ENCODE measurements at regions not wholly inside any gene's neighbourhood (a gene's known extent, or its start where the extent isn't known, plus 50 kb on each side); places are given as distances from the start of the nearest gene placed in this dataset.

- no peak for DNase-seq (ENCODE audit: low read depth, low spot score)
- no peaks in the 10 kb centered on the region for H3K36me3 ChIP-seq (ENCODE audit: control insufficient read depth in 1 of 2, insufficient read depth in 2 of 2, low read length in 2 of 2)
- no peak overlapping the region for H3K9ac ChIP-seq (ENCODE audit: low read length)
- no peak overlapping the region for H3K4me3 ChIP-seq (replicated peaks in 1 of 2; ENCODE audit: low read depth in 1 of 2, low read length in 2 of 2)
- BruUV-seq (replicated peaks) = no TSS peak
- ChIA-PET RAD21 (ENCODE audit: low non-redundant PET in 1 of 2, low total read pairs in 2 of 2, uncharacterized antibody in 2 of 2, unreplicated experiment in 2 of 2) (no interaction called here), POLR2A (no interaction called here), CTCF (no interaction called here)
- no peak overlapping the region for H3K27ac ChIP-seq (ENCODE audit: low read depth, low read length)
- no peak overlapping the region for H3K4me2 ChIP-seq (ENCODE audit: low read length)
- no peaks in the 10 kb centered on the region for H3K4me1 ChIP-seq (ENCODE audit: control insufficient read depth in 1 of 2, insufficient read depth in 2 of 2, low read length in 2 of 2)
- no peaks in the 10 kb centered on the region for H3K79me2 ChIP-seq (ENCODE audit: insufficient read depth, low read length)
- intact Hi-C loops (cut with micrococcal nuclease) = no loop called here
- ATAC-seq = no peak
- no peak overlapping the region for H2AFZ ChIP-seq (ENCODE audit: low read depth, low read length, poor library complexity, severe bottlenecking)
- TF ChIP-seq SRF (IDR thresholded peaks at IDR 0.05; ENCODE audit: low read depth) (no peak), CBX3 (IDR thresholded peaks at IDR 0.05; ENCODE audit: low read depth) (no peak), SP1 (IDR thresholded peaks at IDR 0.05; ENCODE audit: low read depth) (no peak), JUND (IDR thresholded peaks at IDR 0.05) (no peak), REST (IDR thresholded peaks at IDR 0.05; ENCODE audit: low read depth) (no peak), EZH2 (IDR thresholded peaks at IDR 0.05) (no peak), POLR2A (IDR thresholded peaks at IDR 0.05; ENCODE audit: borderline replicate concordance, extremely low read depth, insufficient read depth, insufficient read length) (no peak), RAD21 (IDR thresholded peaks at IDR 0.05; ENCODE audit: low read depth) (no peak)
- H4K20me1 ChIP-seq (ENCODE audit: insufficient read depth) = no peaks in the 10 kb centered on the region
- H3K9me2 ChIP-seq (ENCODE audit: insufficient read depth) = no peaks in the 10 kb centered on the region
- no peaks in the 10 kb centered on the region for H3K9me3 ChIP-seq (ENCODE audit: control insufficient read depth in 1 of 2, insufficient read depth in 1 of 2, low read depth in 1 of 2, low read length in 2 of 2)
- H3K27me3 ChIP-seq (ENCODE audit: insufficient read depth, low read length) = no peaks in the 10 kb centered on the region
Observed at GRCh38 chr4:132691026-132691425, 458.1 kb upstream of the PCDH10 start.

- POLR2A ChIA-PET = no interaction called here
- BruUV-seq (replicated peaks) = no TSS peak
- Histone ChIP-seq H3K4me1 (ENCODE audit: control insufficient read depth in 1 of 2, insufficient read depth in 2 of 2, low read length in 2 of 2) (no peaks in the 10 kb centered on the region), H3K4me2 (ENCODE audit: low read length) (no peak overlapping the region), H3K27ac (ENCODE audit: low read depth, low read length) (no peak overlapping the region), H3K9me3 (ENCODE audit: control insufficient read depth in 1 of 2, insufficient read depth in 1 of 2, low read depth in 1 of 2, low read length in 2 of 2) (no peaks in the 10 kb centered on the region), H3K27me3 (ENCODE audit: insufficient read depth, low read length) (no peaks in the 10 kb centered on the region), H3K36me3 (ENCODE audit: control insufficient read depth in 1 of 2, insufficient read depth in 2 of 2, low read length in 2 of 2) (no peaks in the 10 kb centered on the region), H3K9me2 (ENCODE audit: insufficient read depth) (no peaks in the 10 kb centered on the region), H3K79me2 (ENCODE audit: insufficient read depth, low read length) (no peaks in the 10 kb centered on the region), H4K20me1 (ENCODE audit: insufficient read depth) (no peaks in the 10 kb centered on the region), H2AFZ (ENCODE audit: low read depth, low read length, poor library complexity, severe bottlenecking) (no peak overlapping the region), H3K4me3 (replicated peaks in 1 of 2; ENCODE audit: low read depth in 1 of 2, low read length in 2 of 2) (no peak overlapping the region), H3K9ac (ENCODE audit: low read length) (no peak overlapping the region)
- DNase-seq (ENCODE audit: low read depth, low spot score) (no peak), ATAC-seq (no peak)
- intact Hi-C loops (cut with micrococcal nuclease) = no loop called here
- CTCF ChIA-PET = no interaction called here
- RAD21 ChIA-PET (ENCODE audit: low non-redundant PET in 1 of 2, low total read pairs in 2 of 2, uncharacterized antibody in 2 of 2, unreplicated experiment in 2 of 2) = no interaction called here
- no peak for TF ChIP-seq MAX (IDR thresholded peaks at IDR 0.05)
- TF ChIP-seq ZBTB33 (IDR thresholded peaks at IDR 0.05; ENCODE audit: extremely low read depth, insufficient replicate concordance, low read length) = no peak
- no peak for TF ChIP-seq YY1 (IDR thresholded peaks at IDR 0.05; ENCODE audit: extremely low read depth, insufficient replicate concordance, low read depth, low read length)
- TF ChIP-seq REST (IDR thresholded peaks at IDR 0.05; ENCODE audit: low read depth) = no peak
- TF ChIP-seq CEBPB (IDR thresholded peaks at IDR 0.05; ENCODE audit: low read depth) = no peak
- no peak for TF ChIP-seq ZFX (IDR thresholded peaks at IDR 0.05)
- no peak for TF ChIP-seq EZH2 (IDR thresholded peaks at IDR 0.05)
- TF ChIP-seq SRF (IDR thresholded peaks at IDR 0.05; ENCODE audit: low read depth) = no peak
Observed at GRCh38 chr4:132691668-132692067, 457.4 kb upstream of the PCDH10 start.
